H1 (cell line): ENCODE measurements at regions not wholly inside any gene's neighbourhood (a gene's known extent, or its start where the extent isn't known, plus 50 kb on each side); places are given as distances from the start of the nearest gene placed in this dataset.

ENCODE experiments used
- BACH1 ChIP-seq: IDR thresholded peaks from 2 replicates; pipeline ENCODE4 v1.6.1; 2012; ENCODE audit warnings: low read length, improper control_type of control experiment
- CHD7 ChIP-seq: fragments of 300-600 bp; sonication (generic); IDR thresholded peaks from 2 replicates; pipeline ENCODE4 v1.7.1; 2012; ENCODE audit warnings: low read length, moderate library complexity, mild to moderate bottlenecking, inconsistent platforms; ENCODE audit not compliant: insufficient replicate concordance
- CTCF ChIP-seq, 3 experiments: IDR thresholded peaks; 1 replicate in 2 of 3; 2 replicates in 1 of 3; pipeline versions ENCODE4 v1.5.1 to v1.6.1; 2011; ENCODE audit warnings: low read length in 3 of 3, mild to moderate bottlenecking in 3 of 3, inconsistent platforms in 2 of 3, low read depth in 1 of 3, moderate library complexity in 1 of 3; ENCODE audit not compliant: insufficient read depth in 1 of 3; ENCODE audit errors: control extremely low read depth in 1 of 3

GRCh38 chrX:123072686-123073385, 111.2 kb upstream of the GRIA3 start (continued):
- no peak for TF ChIP-seq CHD7
- no peak for TF ChIP-seq CTCF (IDR thresholded peaks at IDR 0.05; ENCODE audit: control extremely low read depth in 1 of 3, insufficient read depth in 1 of 3, low read depth in 1 of 3, low read length in 3 of 3)
- no peak for TF ChIP-seq BACH1
